BLaER1 treated with 17β-estradiol and CSF1 and Interleukin-3, amounts not matched to agents 10 nM and 100 nM (cell line): ENCODE measurements at regions not wholly inside any gene's neighbourhood (a gene's known extent, or its start where the extent isn't known, plus 50 kb on each side); places are given as distances from the start of the nearest gene placed in this dataset.
"Not testable (repeated sequence)": the region's sequence is repeated elsewhere in the genome, so short reads cannot be mapped to it uniquely, and the experiment has no call there.

Source experiments
- H3K27ac ChIP-seq, 11 experiments: shearing (Covaris generic); formaldehyde crosslinking; 2 replicates each; pipeline ENCODE4 v1.8.1; 2022
- H3K27me3 ChIP-seq, 11 experiments: shearing (Covaris generic); formaldehyde crosslinking; 2 replicates each; pipeline ENCODE4 v1.8.1; 2022
- H3K36me3 ChIP-seq, 11 experiments: shearing (Covaris generic); formaldehyde crosslinking; 2 replicates each; pipeline ENCODE4 v1.8.1; 2022
- H3K4me1 ChIP-seq, 10 experiments: shearing (Covaris generic); formaldehyde crosslinking; 2 replicates each; pipeline ENCODE4 v1.8.1; 2022
- H3K4me2 ChIP-seq, 11 experiments: shearing (Covaris generic); formaldehyde crosslinking; 2 replicates each; pipeline ENCODE4 v1.8.1; 2022
- H3K4me3 ChIP-seq, 10 experiments: shearing (Covaris generic); formaldehyde crosslinking; 2 replicates each; pipeline ENCODE4 v1.8.1; 2022
- H3K9ac ChIP-seq, 11 experiments: shearing (Covaris generic); formaldehyde crosslinking; 2 replicates each; pipeline ENCODE4 v1.8.1; 2022
- H3K9me3 ChIP-seq, 11 experiments: shearing (Covaris generic); formaldehyde crosslinking; replicated peaks in 1 of 11; 2 replicates each; pipeline ENCODE4 v1.8.1; 2022
- H4K20me1 ChIP-seq, 11 experiments: shearing (Covaris generic); formaldehyde crosslinking; 2 replicates each; pipeline ENCODE4 v1.8.1; 2022
- Cebpa-rat ChIP-seq, 11 experiments: shearing (Covaris generic); IDR thresholded peaks; 2 replicates each; pipeline ENCODE4 v1.8.1; 2022

DNA sequence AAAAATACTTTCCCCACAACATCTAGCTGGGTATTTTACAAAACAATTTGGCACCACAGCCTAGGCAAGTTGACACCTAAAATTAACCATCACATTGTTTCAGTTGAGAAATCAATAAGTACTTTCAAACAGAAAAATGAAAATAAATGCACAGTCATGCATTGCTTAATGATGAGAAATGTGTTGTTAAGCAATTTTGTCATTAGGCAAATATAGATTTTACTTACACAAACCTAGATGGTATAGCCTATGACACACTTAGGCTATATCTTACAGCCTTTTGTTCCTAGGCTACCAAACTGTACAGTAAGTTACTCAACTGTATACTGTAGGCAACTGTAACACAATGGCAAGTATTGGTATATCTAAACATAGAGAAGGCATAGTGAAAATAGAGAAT, 608.6 kb upstream of the BCHE start:
- TF ChIP-seq Cebpa-rat (IDR thresholded peaks at IDR 0.05): no peak

DNA sequence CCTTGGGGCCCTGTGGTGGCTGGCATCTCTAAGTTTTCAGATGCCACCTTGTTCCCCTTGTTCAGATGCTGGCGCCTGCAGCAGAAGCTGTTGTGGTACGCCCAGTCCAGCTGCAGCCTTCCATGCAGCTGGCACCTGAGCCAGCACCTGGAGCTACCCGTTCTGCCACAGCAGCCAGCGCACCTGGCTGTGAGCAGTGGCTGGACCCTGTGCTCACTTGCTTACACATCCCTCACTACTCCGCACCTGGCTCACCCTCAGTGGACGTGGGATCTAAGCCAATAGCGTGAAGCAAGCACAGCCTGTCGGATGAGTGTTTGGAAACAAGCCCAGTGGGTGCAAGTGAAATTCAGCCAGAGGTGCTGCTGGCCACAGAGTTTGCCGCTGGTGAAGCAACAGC, 607.5 kb upstream of the BCHE start:
- H3K9me3 ChIP-seq: peaks cover 4 to 13% (median 11%) of the 10 kb centered on the region in 11 experiments; a peak in 14 of 22 replicates
- no peaks in the 10 kb centered on the region for H3K4me1 ChIP-seq
- no peaks in the 10 kb centered on the region for H4K20me1 ChIP-seq
- H3K4me2 ChIP-seq: no peak overlapping the region
- TF ChIP-seq Cebpa-rat (IDR thresholded peaks at IDR 0.05): no peak
- H3K27ac ChIP-seq: no peak overlapping the region
- no peaks in the 10 kb centered on the region for H3K27me3 ChIP-seq
- no peaks in the 10 kb centered on the region for H3K36me3 ChIP-seq
- H3K4me3 ChIP-seq: no peak overlapping the region
- no peak overlapping the region for H3K9ac ChIP-seq

More for the DNA sequence above, 608.6 kb upstream of the BCHE start:
- Histone ChIP-seq H3K9me3 (peaks cover 4 to 13% (median 11%) of the 10 kb centered on the region in 11 experiments; a peak in 14 of 22 replicates), H3K36me3 (no peaks in the 10 kb centered on the region), H3K4me1 (no peaks in the 10 kb centered on the region), H4K20me1 (no peaks in the 10 kb centered on the region), H3K27ac (no peak overlapping the region), H3K4me2 (no peak overlapping the region), H3K27me3 (no peaks in the 10 kb centered on the region), H3K9ac (no peak overlapping the region), H3K4me3 (no peak overlapping the region)

DNA sequence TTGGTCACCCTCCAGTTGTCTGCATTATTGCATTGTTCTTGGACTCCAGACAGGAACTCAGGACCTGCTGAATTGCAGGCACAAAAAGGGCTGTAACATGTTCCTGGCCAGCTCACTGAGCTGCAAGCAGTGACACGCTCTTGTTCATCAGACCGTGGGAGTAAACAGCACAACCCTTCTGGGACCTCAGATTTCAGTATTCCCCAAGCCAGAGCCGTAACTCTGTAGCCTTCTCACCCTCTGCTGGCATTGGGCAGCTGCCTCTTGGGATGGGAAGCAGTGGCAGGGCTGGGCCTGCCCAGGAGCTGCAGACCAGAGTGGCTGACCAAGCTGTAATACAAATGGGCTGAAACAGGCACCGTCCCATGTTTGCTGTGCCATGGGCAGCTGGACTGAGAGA, 607.1 kb upstream of the BCHE start:
- no peaks in the 10 kb centered on the region for H4K20me1 ChIP-seq
- H3K36me3 ChIP-seq: no peaks in the 10 kb centered on the region
- no peak for TF ChIP-seq Cebpa-rat (IDR thresholded peaks at IDR 0.05)
- no peak overlapping the region for H3K9ac ChIP-seq
- H3K4me3 ChIP-seq: no peak overlapping the region
- H3K27ac ChIP-seq: no peak overlapping the region
- peaks cover 4 to 13% (median 11%) of the 10 kb centered on the region in 11 experiments; a peak in 14 of 22 replicates for H3K9me3 ChIP-seq
- H3K27me3 ChIP-seq: no peaks in the 10 kb centered on the region
- no peaks in the 10 kb centered on the region for H3K4me1 ChIP-seq
- no peak overlapping the region for H3K4me2 ChIP-seq

DNA sequence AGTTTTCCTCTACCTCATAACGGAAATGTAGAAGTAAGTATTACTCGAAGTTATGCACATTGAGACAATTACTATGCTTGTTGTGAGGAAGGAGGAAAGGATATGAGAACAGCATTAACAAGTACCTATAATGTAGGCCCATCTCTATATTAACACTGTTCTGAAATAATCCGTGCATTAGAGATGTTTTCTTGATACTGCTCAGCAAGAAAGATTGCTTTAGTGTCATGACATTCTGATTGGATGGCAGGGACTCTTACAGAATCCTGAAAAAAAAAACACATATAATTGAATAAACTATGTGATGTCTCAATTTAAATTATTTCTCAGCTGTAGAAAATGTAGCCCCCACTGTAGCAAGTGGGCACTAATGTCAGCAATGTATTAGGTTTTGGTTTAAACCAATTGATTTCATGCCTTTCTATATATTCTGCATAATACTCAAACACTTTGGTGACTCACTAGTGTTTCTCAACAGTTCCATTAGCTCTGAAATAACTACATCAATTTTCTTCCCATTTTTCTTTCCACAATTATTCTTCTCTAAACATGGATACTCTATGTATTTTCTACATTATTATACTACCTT, 598.3 kb upstream of the BCHE start:
- H3K9me3 ChIP-seq: no peaks in the 10 kb centered on the region
- no peaks in the 10 kb centered on the region for H3K4me1 ChIP-seq
- no peak for TF ChIP-seq Cebpa-rat (IDR thresholded peaks at IDR 0.05)
- no peak overlapping the region for H3K4me2 ChIP-seq
- no peaks in the 10 kb centered on the region for H4K20me1 ChIP-seq
- H3K27me3 ChIP-seq: no peaks in the 10 kb centered on the region
- H3K36me3 ChIP-seq: no peaks in the 10 kb centered on the region
- no peak overlapping the region for H3K27ac ChIP-seq
- no peak overlapping the region for H3K9ac ChIP-seq
- no peak overlapping the region for H3K4me3 ChIP-seq

DNA sequence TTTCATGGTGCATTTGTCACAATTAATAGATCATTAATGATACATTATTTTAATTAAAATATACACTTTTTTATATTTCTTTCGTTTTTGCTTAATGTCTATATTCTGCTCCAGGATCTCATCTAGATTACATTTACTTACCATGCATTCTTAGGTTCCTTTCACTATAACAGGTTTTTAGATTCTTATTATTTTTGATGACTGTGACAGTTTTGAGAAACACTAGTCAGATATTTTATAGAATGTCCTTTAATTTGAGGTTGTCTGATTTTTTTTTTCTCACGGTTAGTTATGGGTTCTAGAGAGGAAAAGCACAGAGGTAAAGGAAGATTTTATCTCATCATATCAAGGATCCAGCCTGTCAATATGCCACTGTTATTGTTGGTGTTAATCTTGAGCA, 595.8 kb upstream of the BCHE start:
- H4K20me1 ChIP-seq: no peaks in the 10 kb centered on the region
- no peaks in the 10 kb centered on the region for H3K36me3 ChIP-seq

DNA sequence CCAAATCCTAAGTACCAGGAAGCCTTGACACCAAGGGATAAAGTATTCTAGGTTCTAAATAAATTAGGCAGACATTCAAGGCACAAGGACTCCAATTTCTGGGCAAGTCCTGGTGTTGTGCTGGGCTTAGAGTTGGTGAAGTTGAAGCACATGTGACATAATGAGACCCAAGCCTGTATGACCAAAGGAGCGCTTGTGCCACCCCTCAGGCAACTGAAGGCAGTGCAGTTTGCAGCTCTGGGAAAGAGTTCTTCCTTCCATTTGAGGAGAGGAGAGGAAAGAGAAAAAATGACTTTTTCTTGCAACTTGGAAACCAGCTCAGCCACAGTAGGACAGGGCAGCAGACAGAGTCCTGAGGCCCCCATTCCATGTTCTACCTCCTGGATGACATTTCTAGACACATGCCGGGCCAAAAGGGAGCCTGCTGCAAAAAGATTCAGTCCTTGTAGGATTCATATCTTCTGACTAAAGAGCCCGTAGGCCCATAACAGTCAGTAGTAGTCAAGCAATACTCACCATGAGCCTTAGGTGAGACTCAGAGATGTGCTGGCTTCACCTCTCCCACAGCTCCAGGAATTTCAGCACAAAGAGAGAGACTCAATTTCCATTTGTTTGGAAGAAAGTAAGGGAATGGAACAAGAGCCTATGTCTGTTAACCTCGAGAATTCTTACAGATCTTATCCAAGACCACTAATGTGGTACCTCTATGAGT, 588.8 kb upstream of the BCHE start:
- H3K4me3 ChIP-seq: no peak overlapping the region
- peaks cover 0 to 7% (median 0%) of the 10 kb centered on the region in 11 experiments; a peak in 5 of 22 replicates for H3K9me3 ChIP-seq
- H3K9ac ChIP-seq: no peak overlapping the region
- TF ChIP-seq Cebpa-rat (IDR thresholded peaks at IDR 0.05): no peak
- H3K36me3 ChIP-seq: no peaks in the 10 kb centered on the region
- no peaks in the 10 kb centered on the region for H3K27me3 ChIP-seq
- H3K4me1 ChIP-seq: no peaks in the 10 kb centered on the region
- H3K4me2 ChIP-seq: no peak overlapping the region
- no peaks in the 10 kb centered on the region for H4K20me1 ChIP-seq
- H3K27ac ChIP-seq: no peak overlapping the region

More for the DNA sequence above, 595.8 kb upstream of the BCHE start:
- TF ChIP-seq Cebpa-rat (IDR thresholded peaks at IDR 0.05): no peak
- H3K9ac ChIP-seq: no peak overlapping the region
- H3K27me3 ChIP-seq: no peaks in the 10 kb centered on the region
- H3K4me3 ChIP-seq: no peak overlapping the region
- no peak overlapping the region for H3K27ac ChIP-seq
- no peak overlapping the region for H3K4me2 ChIP-seq
- no peaks in the 10 kb centered on the region for H3K9me3 ChIP-seq
- H3K4me1 ChIP-seq: no peaks in the 10 kb centered on the region

DNA sequence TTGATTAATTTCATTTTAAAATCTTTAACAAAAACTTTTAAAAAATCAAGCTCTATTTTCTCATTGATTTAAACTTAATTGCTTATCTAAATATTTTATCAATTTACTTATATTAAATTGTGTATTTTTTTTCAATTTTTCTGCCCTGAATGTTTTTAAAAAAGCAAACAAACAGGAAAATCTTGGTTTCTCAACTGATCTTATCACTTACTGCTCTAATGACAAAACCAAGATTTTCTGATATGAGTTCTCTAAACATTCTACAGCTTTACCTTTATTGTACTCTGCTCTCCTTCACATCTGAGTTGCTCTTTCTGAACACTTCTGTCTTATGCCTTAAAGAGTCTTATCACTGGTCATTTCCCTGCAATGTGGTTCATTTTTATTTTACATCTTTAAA, 587.8 kb upstream of the BCHE start:
- Histone ChIP-seq H3K27ac (no peak overlapping the region), H3K9ac (no peak overlapping the region), H3K9me3 (peaks cover 0 to 7% (median 0%) of the 10 kb centered on the region in 11 experiments; a peak in 5 of 22 replicates), H3K4me3 (no peak overlapping the region), H3K36me3 (no peaks in the 10 kb centered on the region), H4K20me1 (no peaks in the 10 kb centered on the region), H3K4me1 (no peaks in the 10 kb centered on the region), H3K4me2 (no peak overlapping the region), H3K27me3 (no peaks in the 10 kb centered on the region)
- TF ChIP-seq Cebpa-rat (IDR thresholded peaks at IDR 0.05): no peak

DNA sequence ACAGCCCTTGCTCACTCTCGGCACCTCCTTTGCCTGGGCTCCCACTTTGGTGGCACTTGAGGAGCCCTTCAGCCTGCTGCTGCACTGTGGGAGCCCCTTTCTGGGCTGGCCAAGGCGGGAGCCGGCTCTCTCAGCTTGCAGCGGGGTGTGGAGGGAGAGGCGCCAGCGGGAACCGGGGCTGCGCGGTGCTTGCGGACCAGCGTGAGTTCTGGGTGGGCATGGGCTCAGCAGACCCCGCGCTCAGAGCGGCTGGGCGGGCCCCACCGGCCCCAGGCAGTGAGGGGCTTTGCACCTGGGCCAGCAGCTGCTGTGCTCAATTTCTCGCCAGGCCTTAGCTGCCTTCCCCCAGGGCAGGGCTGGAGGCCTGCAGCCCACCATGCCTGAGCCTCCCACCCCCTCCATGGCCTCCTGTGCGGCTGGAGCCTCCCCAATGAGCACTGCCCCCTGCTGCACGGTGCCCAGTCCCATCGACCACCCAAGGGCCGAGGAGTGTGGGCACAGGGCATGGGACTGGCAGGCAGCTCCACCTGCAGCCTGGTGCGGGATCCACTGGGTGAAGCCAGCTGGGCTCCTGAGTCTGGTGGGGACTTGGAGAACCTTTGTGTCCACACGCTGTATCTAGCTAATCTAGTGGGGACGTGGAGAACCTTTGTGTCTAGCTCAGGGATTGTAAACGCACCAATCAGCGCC, 586.7 kb upstream of the BCHE start:
- H4K20me1 ChIP-seq, H3K9me3 ChIP-seq, H3K36me3 ChIP-seq, H3K27me3 ChIP-seq, H3K4me2 ChIP-seq, H3K4me1 ChIP-seq, H3K4me3 ChIP-seq, H3K27ac ChIP-seq, H3K9ac ChIP-seq: not testable (repeated sequence)

DNA sequence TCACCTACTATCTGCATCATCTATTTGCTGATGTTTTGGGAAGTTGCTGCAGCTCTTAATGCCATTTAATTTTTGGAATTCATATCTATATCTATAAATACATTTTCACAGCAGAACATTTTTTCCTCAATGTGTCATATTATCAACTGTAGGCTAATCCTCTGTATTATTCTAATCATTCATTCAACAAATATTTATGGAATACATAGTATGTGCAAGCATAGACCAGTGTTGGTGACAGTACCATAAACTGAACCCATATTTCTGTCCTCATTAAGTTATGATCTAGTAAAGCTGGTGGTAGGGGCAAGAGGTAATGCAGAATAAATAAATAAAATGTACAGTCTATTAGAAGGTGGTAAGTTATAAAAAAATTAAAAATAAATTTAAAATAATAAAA, 585.3 kb upstream of the BCHE start:
- Histone ChIP-seq H3K9ac (no peak overlapping the region), H3K27ac (no peak overlapping the region), H3K4me1 (no peaks in the 10 kb centered on the region), H3K36me3 (no peaks in the 10 kb centered on the region), H3K9me3 (peaks cover 0 to 7% (median 0%) of the 10 kb centered on the region in 11 experiments; a peak in 5 of 22 replicates), H3K27me3 (no peaks in the 10 kb centered on the region), H4K20me1 (no peaks in the 10 kb centered on the region), H3K4me3 (no peak overlapping the region), H3K4me2 (no peak overlapping the region)
- no peak for TF ChIP-seq Cebpa-rat (IDR thresholded peaks at IDR 0.05)
